ENCODE measurements at regions not wholly inside any gene's neighbourhood (a gene's known extent, or its start where the extent isn't known, plus 50 kb on each side); places are given as distances from the start of the nearest gene placed in this dataset.

GRCh38 chr5:154580422-154580821, 102.4 kb upstream of the HAND1 start:
- CTCF ChIA-PET, result no interaction called here
- DNase-seq, result no peak
- H3K36me3 Mint-ChIP-seq, result no peaks in the 10 kb centered on the region
- no peak overlapping the region for H3K4me3 Mint-ChIP-seq
- H3K9me3 Mint-ChIP-seq, result no peaks in the 10 kb centered on the region
- H3K4me1 Mint-ChIP-seq, result no peaks in the 10 kb centered on the region
- H3K27ac Mint-ChIP-seq, result no peak overlapping the region
- H3K27me3 Mint-ChIP-seq, result peaks cover 41% of the 10 kb centered on the region

GRCh38 chr5:154577416-154577815, 99.4 kb upstream of the HAND1 start:
- CTCF ChIA-PET, result no interaction called here
- no peak for DNase-seq
- H3K36me3 Mint-ChIP-seq, result no peaks in the 10 kb centered on the region

GRCh38 chr5:154576429-154576806, 98.4 kb upstream of the HAND1 start:
- no peaks in the 10 kb centered on the region for H3K9me3 Mint-ChIP-seq
- H3K27me3 Mint-ChIP-seq, result peaks cover 36% of the 10 kb centered on the region
- H3K4me1 Mint-ChIP-seq, result no peaks in the 10 kb centered on the region
- no peak overlapping the region for H3K4me3 Mint-ChIP-seq
- H3K36me3 Mint-ChIP-seq, result no peaks in the 10 kb centered on the region
- no peak for DNase-seq
- CTCF ChIA-PET, result no interaction called here
- no peak overlapping the region for H3K27ac Mint-ChIP-seq

More at GRCh38 chr5:154577416-154577815, 99.4 kb upstream of the HAND1 start:
- H3K9me3 Mint-ChIP-seq, result no peaks in the 10 kb centered on the region
- peaks cover 36% of the 10 kb centered on the region for H3K27me3 Mint-ChIP-seq
- no peaks in the 10 kb centered on the region for H3K4me1 Mint-ChIP-seq
- H3K27ac Mint-ChIP-seq, result no peak overlapping the region
- H3K4me3 Mint-ChIP-seq, result no peak overlapping the region

GRCh38 chr5:154575546-154576428, 97.8 kb upstream of the HAND1 start:
- H3K27me3 Mint-ChIP-seq, result peaks cover 36% of the 10 kb centered on the region
- H3K27ac Mint-ChIP-seq, result no peak overlapping the region
- H3K4me3 Mint-ChIP-seq, result no peak overlapping the region
- no peaks in the 10 kb centered on the region for H3K4me1 Mint-ChIP-seq
- no peaks in the 10 kb centered on the region for H3K9me3 Mint-ChIP-seq
- DNase-seq, result no peak
- CTCF ChIA-PET, result no interaction called here
- no peaks in the 10 kb centered on the region for H3K36me3 Mint-ChIP-seq

- peaks cover 33% of the 10 kb centered on the region for H3K27me3 Mint-ChIP-seq
- no peaks in the 10 kb centered on the region for H3K36me3 Mint-ChIP-seq
- no peak overlapping the region for H3K4me3 Mint-ChIP-seq
- no peaks in the 10 kb centered on the region for H3K4me1 Mint-ChIP-seq
- CTCF ChIA-PET, result no interaction called here
- H3K9me3 Mint-ChIP-seq, result no peaks in the 10 kb centered on the region
- no peak overlapping the region for H3K27ac Mint-ChIP-seq
- DNase-seq, result no peak
Observed at GRCh38 chr5:154573011-154573410, 95.0 kb upstream of the HAND1 start.

GRCh38 chr5:154571325-154572035, 93.5 kb upstream of the HAND1 start:
- DNase-seq, result no peak
- Mint-ChIP-seq H3K36me3 (no peaks in the 10 kb centered on the region), H3K4me3 (no peak overlapping the region), H3K27ac (no peak overlapping the region), H3K27me3 (peaks cover 22% of the 10 kb centered on the region), H3K9me3 (no peaks in the 10 kb centered on the region), H3K4me1 (no peaks in the 10 kb centered on the region)
- CTCF ChIA-PET, result no interaction called here

GRCh38 chr5:154570572-154571324, 92.7 kb upstream of the HAND1 start:
- CTCF ChIA-PET, result no interaction called here
- no peak for DNase-seq
- Mint-ChIP-seq H3K36me3 (no peaks in the 10 kb centered on the region), H3K27me3 (peaks cover 17% of the 10 kb centered on the region), H3K4me1 (no peaks in the 10 kb centered on the region), H3K9me3 (no peaks in the 10 kb centered on the region), H3K27ac (no peak overlapping the region), H3K4me3 (no peak overlapping the region)

GRCh38 chr5:154568589-154568988, 90.6 kb upstream of the HAND1 start:
- no peak for DNase-seq
- Mint-ChIP-seq H3K27ac (no peak overlapping the region), H3K36me3 (no peaks in the 10 kb centered on the region), H3K4me1 (no peaks in the 10 kb centered on the region), H3K27me3 (peaks cover 8% of the 10 kb centered on the region), H3K4me3 (no peak overlapping the region), H3K9me3 (no peaks in the 10 kb centered on the region)
- CTCF ChIA-PET, result no interaction called here

GRCh38 chr5:154567155-154567554, 89.1 kb upstream of the HAND1 start:
- H3K27me3 Mint-ChIP-seq, result peaks cover 7% of the 10 kb centered on the region
- H3K27ac Mint-ChIP-seq, result no peak overlapping the region
- H3K4me3 Mint-ChIP-seq, result no peak overlapping the region
- CTCF ChIA-PET, result interaction anchor here (1.2 kb wide), 1 partner anchor 47 kb away, joined by 4 read pairs; no protein-coding TSS in a partner anchor
- DNase-seq, result no peak
- no peaks in the 10 kb centered on the region for H3K4me1 Mint-ChIP-seq
- H3K9me3 Mint-ChIP-seq, result no peaks in the 10 kb centered on the region
- H3K36me3 Mint-ChIP-seq, result no peaks in the 10 kb centered on the region

- Mint-ChIP-seq H3K27ac (no peak overlapping the region), H3K9me3 (no peaks in the 10 kb centered on the region), H3K27me3 (peaks cover 7% of the 10 kb centered on the region), H3K4me3 (no peak overlapping the region), H3K4me1 (no peaks in the 10 kb centered on the region), H3K36me3 (no peaks in the 10 kb centered on the region)
- CTCF ChIA-PET, result no interaction called here
- DNase-seq, result no peak
Observed at GRCh38 chr5:154566146-154566680, 88.2 kb upstream of the HAND1 start.

GRCh38 chr5:154565123-154565522, 87.1 kb upstream of the HAND1 start:
- Mint-ChIP-seq H3K4me3 (no peak overlapping the region), H3K36me3 (no peaks in the 10 kb centered on the region), H3K9me3 (no peaks in the 10 kb centered on the region), H3K27me3 (peaks cover 3% of the 10 kb centered on the region), H3K27ac (no peak overlapping the region), H3K4me1 (no peaks in the 10 kb centered on the region)
- DNase-seq, result no peak
- CTCF ChIA-PET, result no interaction called here

GRCh38 chr5:154562244-154562880, 84.3 kb upstream of the HAND1 start:
- Mint-ChIP-seq H3K9me3 (no peaks in the 10 kb centered on the region), H3K4me1 (no peaks in the 10 kb centered on the region), H3K4me3 (no peak overlapping the region), H3K27ac (no peak overlapping the region), H3K27me3 (peaks cover 9% of the 10 kb centered on the region), H3K36me3 (no peaks in the 10 kb centered on the region)
- no peak for DNase-seq
- CTCF ChIA-PET, result no interaction called here

- Mint-ChIP-seq H3K36me3 (no peaks in the 10 kb centered on the region), H3K27me3 (peaks cover 9% of the 10 kb centered on the region), H3K4me3 (no peak overlapping the region), H3K27ac (no peak overlapping the region), H3K4me1 (no peaks in the 10 kb centered on the region), H3K9me3 (no peaks in the 10 kb centered on the region)
- DNase-seq, result no peak
- CTCF ChIA-PET, result interaction anchor here (0.7 kb wide), 1 partner anchor 505 kb away, joined by 3 read pairs; no protein-coding TSS in a partner anchor
Observed at GRCh38 chr5:154559398-154560276, 81.6 kb upstream of the HAND1 start.
